GM23248 (cell line): ENCODE measurements at regions not wholly inside any gene's neighbourhood (a gene's known extent, or its start where the extent isn't known, plus 50 kb on each side); places are given as distances from the start of the nearest gene placed in this dataset.

Source experiments
- DNase-seq: peaks from one replicate; pipeline ENCODE4 v3.0.0-alpha.2; 2015
- H2AFZ ChIP-seq: fragments of 200-600 bp; sonication (generic); 2 replicates; pipeline ENCODE4 v1.6.1; 2016; ENCODE audit warnings: antibody characterized with exemption
- H3F3A ChIP-seq: fragments of 200-600 bp; sonication (generic); 2 replicates; pipeline ENCODE4 v1.6.1; 2016; ENCODE audit warnings: mild to moderate bottlenecking, antibody characterized with exemption, mixed run types; ENCODE audit not compliant: insufficient read depth
- H3K27ac ChIP-seq: fragments of 200-600 bp; sonication (generic); 2 replicates; pipeline ENCODE4 v1.5.1; 2016; ENCODE audit warnings: mild to moderate bottlenecking
- H3K27me3 ChIP-seq: fragments of 200-600 bp; sonication (generic); replicated peaks from 2 replicates; pipeline ENCODE4 v1.6.1; 2016; ENCODE audit warnings: mild to moderate bottlenecking; ENCODE audit not compliant: insufficient read depth
- H3K36me3 ChIP-seq: fragments of 200-600 bp; sonication (generic); 2 replicates; pipeline ENCODE4 v1.6.1; 2016; ENCODE audit warnings: low read depth, mild to moderate bottlenecking
- H3K4me1 ChIP-seq: fragments of 200-600 bp; sonication (generic); 2 replicates; pipeline ENCODE4 v1.6.1; 2016; ENCODE audit warnings: mild to moderate bottlenecking; ENCODE audit not compliant: insufficient read depth
- H3K4me2 ChIP-seq: fragments of 200-600 bp; sonication (generic); one replicate; pipeline ENCODE4 v1.6.1; 2016; ENCODE audit warnings: mild to moderate bottlenecking; ENCODE audit not compliant: unreplicated experiment
- H3K4me3 ChIP-seq: fragments of 200-600 bp; sonication (generic); 2 replicates; pipeline ENCODE4 v1.5.1; 2016; ENCODE audit warnings: mild to moderate bottlenecking
- H3K79me2 ChIP-seq: fragments of 200-600 bp; sonication (generic); 2 replicates; pipeline ENCODE4 v1.6.1; 2016; ENCODE audit warnings: mild to moderate bottlenecking; ENCODE audit not compliant: insufficient read depth
- H3K9ac ChIP-seq: fragments of 200-600 bp; sonication (generic); 2 replicates; pipeline ENCODE4 v1.6.1; 2016; ENCODE audit warnings: mild to moderate bottlenecking
- H3K9me2 ChIP-seq: fragments of 200-600 bp; sonication (generic); 2 replicates; pipeline ENCODE4 v1.6.1; 2016; ENCODE audit warnings: mixed run types, mild to moderate bottlenecking, moderate library complexity; ENCODE audit not compliant: insufficient read depth
- H3K9me3 ChIP-seq: fragments of 200-600 bp; sonication (generic); one replicate; pipeline ENCODE4 v1.6.1; 2017; ENCODE audit warnings: low read depth
- H4K20me1 ChIP-seq: fragments of 200-600 bp; sonication (generic); 2 replicates; pipeline ENCODE4 v1.6.0; 2016; ENCODE audit not compliant: insufficient read depth
- EZH2 ChIP-seq: fragments of 200-600 bp; sonication (generic); IDR thresholded peaks from 2 replicates; pipeline ENCODE4 v1.6.1; 2018; ENCODE audit warnings: antibody characterized with exemption, mild to moderate bottlenecking; ENCODE audit not compliant: insufficient read depth, poor library complexity, severe bottlenecking
- EZH2phosphoT487 ChIP-seq: fragments of 200-600 bp; sonication (generic); IDR thresholded peaks from 2 replicates; pipeline ENCODE4 v1.6.1; 2018; ENCODE audit warnings: antibody characterized with exemption, moderate library complexity, mild to moderate bottlenecking, low read depth; ENCODE audit not compliant: insufficient read depth
- WGBS, 2 experiments: methylation state at CpG; one replicate each; pipeline ENCODE4 v1.1.6; 2015 to 2017; ENCODE audit warnings: low lambda C conversion rate in 2 of 2, low coverage in 1 of 2; ENCODE audit errors: missing lambda C conversion rate in 2 of 2; 5-methylcytosine and 5-hydroxymethylcytosine counted together
- in situ Hi-C: fragments of 300-500 bp; cut with MboI; formaldehyde crosslinking; loops from 2 replicates; pipeline ENCODE4 v1.15.0; 2020

DNA sequence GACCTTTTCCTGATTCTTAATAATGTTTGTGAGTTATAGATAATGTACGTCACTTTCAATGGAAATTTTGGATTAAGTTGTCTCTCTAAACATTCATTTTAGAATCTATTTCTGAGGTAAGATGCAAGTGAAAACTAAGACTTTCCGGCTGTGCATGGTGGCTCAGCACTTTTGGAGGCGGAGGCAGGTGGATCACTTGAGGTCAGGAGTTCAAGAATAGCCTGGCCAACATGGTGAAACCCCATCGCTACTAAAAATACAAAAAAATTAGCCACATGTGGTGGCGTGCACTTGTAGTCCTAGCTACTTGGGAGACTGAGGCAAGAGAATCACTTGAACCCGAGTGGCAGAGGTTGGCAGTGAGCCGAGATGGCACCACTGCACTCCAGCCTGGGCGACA lies 524.6 kb upstream of the SLIT2 start:
- Histone ChIP-seq H3K9me3 (no peaks in the 10 kb centered on the region), H3K4me2 (no peak overlapping the region), H3K79me2 (no peaks in the 10 kb centered on the region), H3K36me3 (no peaks in the 10 kb centered on the region), H3K4me3 (no peak overlapping the region), H3K27me3 (no peaks in the 10 kb centered on the region), H3F3A (no peaks in the 10 kb centered on the region), H3K9me2 (no peaks in the 10 kb centered on the region), H3K27ac (no peak overlapping the region), H2AFZ (no peak overlapping the region), H3K4me1 (no peaks in the 10 kb centered on the region; the same call in 1 of the 2 replicates), H3K9ac (no peak overlapping the region), H4K20me1 (no peaks in the 10 kb centered on the region)
- TF ChIP-seq EZH2 (no peak), EZH2phosphoT487 (no peak)
- DNase-seq = no peak
- in situ Hi-C loops = no loop called here
- 90 to 94% methylated on average over 8 of the region's 8 CpGs for WGBS, 2 experiments

DNA sequence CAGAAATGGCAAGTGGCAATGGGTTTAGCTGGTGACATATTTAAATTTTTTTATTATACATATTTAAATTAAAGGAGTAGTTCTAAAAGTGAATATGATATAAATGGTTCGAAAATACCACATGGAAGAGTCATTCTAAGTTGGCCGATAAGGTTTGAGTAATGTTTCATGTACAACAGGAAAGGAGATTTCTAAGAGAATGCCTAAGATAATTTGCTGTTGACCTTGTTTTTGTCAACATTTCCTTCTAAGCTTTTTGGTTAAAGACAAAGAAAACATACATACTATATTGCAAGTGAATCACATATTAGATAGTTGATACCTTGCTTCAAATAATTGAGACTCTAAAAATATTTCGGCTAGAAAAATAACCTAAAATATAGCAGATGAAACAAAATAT lies 526.6 kb upstream of the SLIT2 start:
- in situ Hi-C loops = no loop called here
- TF ChIP-seq EZH2 = no peak
- TF ChIP-seq EZH2phosphoT487 = no peak
- Histone ChIP-seq H3K27ac (no peak overlapping the region), H3K4me2 (no peak overlapping the region), H4K20me1 (no peaks in the 10 kb centered on the region), H3K79me2 (no peaks in the 10 kb centered on the region), H3F3A (no peaks in the 10 kb centered on the region), H3K4me1 (no peaks in the 10 kb centered on the region; the same call in 1 of the 2 replicates), H3K9me3 (no peaks in the 10 kb centered on the region), H3K36me3 (no peaks in the 10 kb centered on the region), H3K4me3 (no peak overlapping the region), H2AFZ (no peak overlapping the region), H3K27me3 (no peaks in the 10 kb centered on the region), H3K9ac (no peak overlapping the region), H3K9me2 (0 out of 2 replicates have a peak, but pooled peaks cover 2% of the 10 kb centered on the region)
- DNase-seq = no peak
- WGBS, 2 experiments = 75 to 78% methylated on average over 3 of the region's 3 CpGs

DNA sequence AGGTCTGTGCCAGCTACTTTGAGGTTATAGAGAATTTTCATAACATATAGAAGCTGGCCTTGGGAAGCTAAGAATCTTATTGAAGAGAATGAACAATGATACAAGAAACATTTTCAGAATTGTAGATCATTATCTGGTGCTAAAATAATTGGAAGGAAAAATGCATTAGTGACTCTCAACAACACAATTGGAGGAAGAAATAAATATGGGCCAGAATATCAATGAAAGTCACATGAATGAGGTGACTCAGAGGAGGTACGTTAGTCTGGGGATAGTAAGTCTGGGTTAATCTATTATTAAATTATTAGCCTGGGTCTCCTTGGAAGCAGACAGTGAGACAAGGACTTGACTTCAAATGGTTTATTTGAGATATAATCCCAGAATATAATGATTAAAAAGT lies 529.3 kb upstream of the SLIT2 start:
- no peak for DNase-seq
- H3K4me3 ChIP-seq = no peak overlapping the region
- no peaks in the 10 kb centered on the region for H3K36me3 ChIP-seq
- H3K27me3 ChIP-seq = no peaks in the 10 kb centered on the region
- H2AFZ ChIP-seq = no peak overlapping the region
- no peak overlapping the region for H3K4me2 ChIP-seq
- no peak overlapping the region for H3K27ac ChIP-seq
- in situ Hi-C loops = no loop called here
- H3K9ac ChIP-seq = no peak overlapping the region
- H4K20me1 ChIP-seq = no peaks in the 10 kb centered on the region
- H3K9me2 ChIP-seq = 0 out of 2 replicates have a peak, but pooled peaks cover 4% of the 10 kb centered on the region
- TF ChIP-seq EZH2 (no peak), EZH2phosphoT487 (no peak)
- no peaks in the 10 kb centered on the region for H3K79me2 ChIP-seq
- no peaks in the 10 kb centered on the region for H3K4me1 ChIP-seq
- WGBS, 2 experiments = 63 to 72% methylated on average over 1 of the region's 1 CpG
- no peaks in the 10 kb centered on the region for H3F3A ChIP-seq
- H3K9me3 ChIP-seq = no peaks in the 10 kb centered on the region

DNA sequence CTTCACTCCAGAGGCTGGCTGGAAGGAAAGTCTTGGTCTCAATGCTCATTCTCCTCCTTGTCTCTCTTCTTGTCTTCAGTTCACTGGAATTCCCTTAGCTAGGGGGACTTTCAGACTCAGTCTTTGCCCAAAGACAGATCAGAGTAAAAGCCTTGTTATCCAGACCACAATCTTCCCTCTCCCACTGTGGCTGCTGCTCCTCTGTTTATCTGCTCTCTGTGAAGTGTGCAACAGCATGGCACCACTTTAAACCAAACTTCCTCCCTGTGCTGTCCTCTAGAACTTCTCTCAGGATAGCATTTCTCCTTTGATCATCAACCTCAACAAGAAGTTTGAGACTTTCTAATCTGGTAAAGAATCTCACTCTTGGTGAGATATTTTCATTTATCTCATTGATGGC lies 530.1 kb upstream of the SLIT2 start:
- TF ChIP-seq EZH2phosphoT487 (no peak), EZH2 (no peak)
- no peaks in the 10 kb centered on the region for H3K9me3 ChIP-seq
- H3K79me2 ChIP-seq = no peaks in the 10 kb centered on the region
- no peak overlapping the region for H3K4me2 ChIP-seq
- no peaks in the 10 kb centered on the region for H3K27me3 ChIP-seq
- no peak overlapping the region for H3K9ac ChIP-seq
- H3K9me2 ChIP-seq = 0 out of 2 replicates have a peak, but pooled peaks cover 4% of the 10 kb centered on the region
- H3K4me1 ChIP-seq = no peaks in the 10 kb centered on the region
- no peak overlapping the region for H2AFZ ChIP-seq
- in situ Hi-C loops = no loop called here
- no peak overlapping the region for H3K27ac ChIP-seq
- no peaks in the 10 kb centered on the region for H4K20me1 ChIP-seq
- no peaks in the 10 kb centered on the region for H3F3A ChIP-seq
- no peak for DNase-seq
- H3K36me3 ChIP-seq = no peaks in the 10 kb centered on the region
- no peak overlapping the region for H3K4me3 ChIP-seq

DNA sequence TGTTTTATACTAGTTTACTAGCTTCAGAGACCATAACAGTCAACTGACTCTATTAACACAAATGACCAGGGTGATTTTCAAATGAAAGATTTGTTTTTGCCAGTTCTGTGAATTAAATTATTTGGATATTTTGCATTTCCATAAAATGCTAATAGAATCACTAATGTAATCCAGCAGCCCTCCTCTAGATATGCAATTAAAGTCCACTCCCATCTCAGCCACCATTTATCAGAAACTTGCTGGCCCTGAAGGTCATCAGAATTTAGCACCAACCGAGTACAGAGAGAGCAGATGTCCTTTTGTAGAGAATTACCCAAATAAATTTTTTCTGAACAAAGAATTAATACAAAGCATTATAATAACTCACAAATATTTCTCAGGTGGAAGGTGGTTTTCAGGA lies 531.1 kb upstream of the SLIT2 start:
- H3K9ac ChIP-seq = no peak overlapping the region
- no peak overlapping the region for H3K4me2 ChIP-seq
- no peaks in the 10 kb centered on the region for H3K9me3 ChIP-seq
- 0 out of 2 replicates have a peak, but pooled peaks cover 4% of the 10 kb centered on the region for H3K9me2 ChIP-seq
- H3K27ac ChIP-seq = no peak overlapping the region
- no peaks in the 10 kb centered on the region for H3K36me3 ChIP-seq
- DNase-seq = no peak
- H2AFZ ChIP-seq = no peak overlapping the region
- no peaks in the 10 kb centered on the region for H3K79me2 ChIP-seq
- 73 to 89% methylated on average over 1 of the region's 1 CpG for WGBS, 2 experiments
- in situ Hi-C loops = no loop called here
- H3K27me3 ChIP-seq = no peaks in the 10 kb centered on the region
- H3K4me3 ChIP-seq = no peak overlapping the region
- H3F3A ChIP-seq = no peaks in the 10 kb centered on the region
- no peaks in the 10 kb centered on the region for H4K20me1 ChIP-seq
- H3K4me1 ChIP-seq = no peaks in the 10 kb centered on the region
- TF ChIP-seq EZH2 (no peak), EZH2phosphoT487 (no peak)
